SK-N-SH treated with all-trans-retinoic acid at 6 μM for 48 hours (cell line): ENCODE measurements at regions not wholly inside any gene's neighbourhood (a gene's known extent, or its start where the extent isn't known, plus 50 kb on each side); places are given as distances from the start of the nearest gene placed in this dataset.

Source experiments
- POU6F1 ChIP-seq: fragments of 250-450 bp; sonication (Bioruptor Pico); IDR thresholded peaks from 2 replicates; pipeline ENCODE4 v1.8.0; 2021; ENCODE audit warnings: low read depth, mild to moderate bottlenecking, moderate library complexity, borderline replicate concordance
- ZFP30 ChIP-seq: fragments of 450-650 bp; formaldehyde crosslinking; IDR thresholded peaks from 2 replicates; pipeline ENCODE4 v1.5.0; 2022; ENCODE audit warnings: mild to moderate bottlenecking, moderate library complexity
- ZNF8 ChIP-seq: fragments of 450-650 bp; formaldehyde crosslinking; IDR thresholded peaks from 2 replicates; pipeline ENCODE4 v1.5.0; 2020; ENCODE audit warnings: mild to moderate bottlenecking, moderate library complexity

GRCh38 chr2:51401546-51401945 lies 369.6 kb upstream of the NRXN1 start:
- TF ChIP-seq ZNF8 (CRISPR knock-in tag) (no peak), ZFP30 (no peak), POU6F1 (CRISPR knock-in tag) (no peak)
